ENCODE measurements at regions not wholly inside any gene's neighbourhood (a gene's known extent, or its start where the extent isn't known, plus 50 kb on each side); places are given as distances from the start of the nearest gene placed in this dataset.

DNA sequence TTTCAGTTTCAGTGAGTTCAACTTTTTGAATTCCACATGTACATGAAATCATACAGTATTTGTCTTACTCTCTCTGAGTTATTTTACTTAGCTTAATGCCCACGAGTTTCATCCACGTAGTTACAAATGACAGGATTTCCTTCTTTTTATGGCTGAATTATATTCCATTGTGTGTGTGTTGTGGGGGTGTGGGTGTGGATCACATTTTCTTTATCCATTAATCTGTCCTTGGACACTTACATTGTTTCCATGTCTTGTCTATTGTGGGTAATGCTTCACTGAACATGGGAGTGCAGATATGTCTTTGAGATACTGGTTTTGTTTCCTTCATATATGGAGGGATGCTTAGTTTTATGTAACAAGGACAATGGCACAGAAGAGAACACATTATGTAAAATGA lies 63.5 kb upstream of the TMTC1 start:
- Histone ChIP-seq H3K27ac (ENCODE audit: low read depth in 2 of 2, low read length in 2 of 2) (no peak overlapping the region), H3K4me3 (ENCODE audit: low read length in 2 of 2) (no peak overlapping the region)

GRCh38 chr12:29844667-29845066 lies 60.9 kb upstream of the TMTC1 start:
- no peak overlapping the region for H3K27ac ChIP-seq (ENCODE audit: low read depth in 2 of 2, low read length in 2 of 2)
- H3K27me3 ChIP-seq (ENCODE audit: control insufficient read depth in 2 of 2, insufficient read depth in 2 of 2, low read length in 2 of 2): no peaks in the 10 kb centered on the region
- H3K36me3 ChIP-seq (ENCODE audit: control insufficient read depth in 2 of 2, insufficient read depth in 2 of 2, low read length in 2 of 2): no peaks in the 10 kb centered on the region
- peaks cover 0 to 8% of the 10 kb centered on the region in 2 donors for H3K9me3 ChIP-seq (ENCODE audit: control insufficient read depth in 2 of 2, low read length in 2 of 2)
- no peak overlapping the region for H3K4me3 ChIP-seq (ENCODE audit: low read length in 2 of 2)
- no peaks in the 10 kb centered on the region for H3K4me1 ChIP-seq (ENCODE audit: control insufficient read depth in 2 of 2, insufficient read depth in 2 of 2, low read length in 2 of 2)
- no peak overlapping the region for H3K9ac ChIP-seq (ENCODE audit: low read depth in 1 of 2, low read length in 2 of 2)

More for the DNA sequence above, 63.5 kb upstream of the TMTC1 start:
- peaks cover 0 to 4% of the 10 kb centered on the region in 2 donors for H3K9me3 ChIP-seq (ENCODE audit: control insufficient read depth in 2 of 2, low read length in 2 of 2)
- no peaks in the 10 kb centered on the region for H3K36me3 ChIP-seq (ENCODE audit: control insufficient read depth in 2 of 2, insufficient read depth in 2 of 2, low read length in 2 of 2)
- no peaks in the 10 kb centered on the region for H3K4me1 ChIP-seq (ENCODE audit: control insufficient read depth in 2 of 2, insufficient read depth in 2 of 2, low read length in 2 of 2)
- H3K27me3 ChIP-seq (ENCODE audit: control insufficient read depth in 2 of 2, insufficient read depth in 2 of 2, low read length in 2 of 2): no peaks in the 10 kb centered on the region
- no peak overlapping the region for H3K9ac ChIP-seq (ENCODE audit: low read depth in 1 of 2, low read length in 2 of 2)

- H3K9me3 ChIP-seq (ENCODE audit: control insufficient read depth in 2 of 2, low read length in 2 of 2): peaks cover 2 to 8% of the 10 kb centered on the region in 2 donors
- no peak overlapping the region for H3K27ac ChIP-seq (ENCODE audit: low read depth in 2 of 2, low read length in 2 of 2)
- H3K36me3 ChIP-seq (ENCODE audit: control insufficient read depth in 2 of 2, insufficient read depth in 2 of 2, low read length in 2 of 2): no peaks in the 10 kb centered on the region
- no peaks in the 10 kb centered on the region for H3K27me3 ChIP-seq (ENCODE audit: control insufficient read depth in 2 of 2, insufficient read depth in 2 of 2, low read length in 2 of 2)
- H3K9ac ChIP-seq (ENCODE audit: low read depth in 1 of 2, low read length in 2 of 2): no peak overlapping the region
- no peak overlapping the region for H3K4me3 ChIP-seq (ENCODE audit: low read length in 2 of 2)
- H3K4me1 ChIP-seq (ENCODE audit: control insufficient read depth in 2 of 2, insufficient read depth in 2 of 2, low read length in 2 of 2): no peaks in the 10 kb centered on the region
Measured at GRCh38 chr12:29843036-29843435, 59.3 kb upstream of the TMTC1 start.

- Histone ChIP-seq H3K27me3 (ENCODE audit: control insufficient read depth in 2 of 2, insufficient read depth in 2 of 2, low read length in 2 of 2) (no peaks in the 10 kb centered on the region), H3K4me1 (ENCODE audit: control insufficient read depth in 2 of 2, insufficient read depth in 2 of 2, low read length in 2 of 2) (no peaks in the 10 kb centered on the region), H3K9me3 (ENCODE audit: control insufficient read depth in 2 of 2, low read length in 2 of 2) (peaks cover 2 to 4% of the 10 kb centered on the region in 2 donors), H3K4me3 (ENCODE audit: low read length in 2 of 2) (no peak overlapping the region), H3K9ac (ENCODE audit: low read depth in 1 of 2, low read length in 2 of 2) (no peak overlapping the region), H3K36me3 (ENCODE audit: control insufficient read depth in 2 of 2, insufficient read depth in 2 of 2, low read length in 2 of 2) (no peaks in the 10 kb centered on the region), H3K27ac (ENCODE audit: low read depth in 2 of 2, low read length in 2 of 2) (no peak overlapping the region)
Measured at GRCh38 chr12:29838768-29839167, 55.0 kb upstream of the TMTC1 start.

All from mucosa of rectum (tissue), 2 donors.